Keratinocyte (primary cell): ENCODE measurements at regions not wholly inside any gene's neighbourhood (a gene's known extent, or its start where the extent isn't known, plus 50 kb on each side); places are given as distances from the start of the nearest gene placed in this dataset.

Experiments
- CTCF ChIP-seq, 3 experiments: IDR thresholded peaks in 1 of 3; conservative IDR thresholded peaks in 1 of 3; optimal IDR thresholded peaks in 1 of 3; 2 replicates in 2 of 3; 3 replicates in 1 of 3; pipeline versions ENCODE3 to v1.5.1; 2011; ENCODE audit warnings: low read length in 3 of 3, mild to moderate bottlenecking in 3 of 3, moderate library complexity in 2 of 3, control low read depth in 1 of 3, inconsistent platforms in 1 of 3; ENCODE audit not compliant: insufficient read depth in 2 of 3; ENCODE audit errors: extremely low read depth in 1 of 3
- EZH2 ChIP-seq: IDR thresholded peaks from one replicate; pipeline ENCODE4 v1.6.1; 2012; ENCODE audit warnings: inconsistent platforms, mild to moderate bottlenecking, low read length, moderate library complexity

DNA sequence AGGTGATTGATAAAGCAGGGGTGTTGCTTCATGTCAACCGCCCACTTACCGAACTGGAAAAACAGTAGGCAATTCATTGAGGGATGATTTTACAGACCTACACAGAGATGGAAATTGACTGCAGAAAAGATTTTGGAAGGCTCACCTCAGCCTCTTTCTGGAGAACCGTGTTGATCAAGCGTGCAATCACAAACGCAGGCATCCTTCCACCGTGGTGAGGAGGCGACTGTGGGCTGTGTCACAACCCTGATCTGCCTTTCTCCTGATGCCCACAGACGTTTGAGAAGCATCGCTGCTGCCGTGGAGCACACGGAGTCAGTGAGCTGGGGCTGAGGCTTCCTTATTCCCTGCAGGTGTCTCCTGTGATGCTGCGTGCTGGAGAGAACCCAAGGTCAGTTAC lies 132.0 kb downstream of the TMEM18 start:
- TF ChIP-seq CTCF (optimal IDR thresholded peaks at IDR 0.05 in 1 of 3, IDR thresholded peaks at IDR 0.05 in 1 of 3, conservative IDR thresholded peaks at IDR 0.05 in 1 of 3; ENCODE audit: extremely low read depth in 1 of 3, insufficient read depth in 2 of 3, low read length in 3 of 3) (no peak), EZH2 (no peak)
